Brain microvascular endothelial cell (primary cell): ENCODE measurements at regions not wholly inside any gene's neighbourhood (a gene's known extent, or its start where the extent isn't known, plus 50 kb on each side); places are given as distances from the start of the nearest gene placed in this dataset.

ENCODE experiments used
- DNase-seq: peaks from one replicate; pipeline ENCODE4 v3.0.0-alpha.2; 2020
- H3K27ac ChIP-seq: fragments of 250-450 bp; sonication (Bioruptor Pico); 2 replicates; pipeline ENCODE4 v1.5.1; 2020; ENCODE audit warnings: mild to moderate bottlenecking, moderate library complexity
- H3K27me3 ChIP-seq: fragments of 250-450 bp; sonication (Bioruptor Pico); replicated peaks from 2 replicates; pipeline ENCODE4 v1.5.1; 2020; ENCODE audit warnings: mild to moderate bottlenecking
- H3K36me3 ChIP-seq: fragments of 250-450 bp; sonication (Bioruptor Pico); replicated peaks from 2 replicates; pipeline ENCODE4 v1.5.1; 2020; ENCODE audit warnings: mild to moderate bottlenecking
- H3K4me3 ChIP-seq: 2 replicates; pipeline ENCODE4 v1.5.1; 2011; ENCODE audit warnings: low read depth, mild to moderate bottlenecking, control low read depth, low read length, moderate library complexity
- CTCF ChIP-seq: IDR thresholded peaks from 2 replicates; pipeline ENCODE4 v1.5.1; 2011; ENCODE audit warnings: low read depth, mild to moderate bottlenecking, moderate library complexity, low read length, control low read depth, inconsistent platforms; ENCODE audit errors: missing control alignments
- in situ Hi-C: cut with HindIII; loops from 2 replicates; pipeline ENCODE4 v1.10.0; 2017; ENCODE audit warnings: low sequenced_read_pairs, low pct_ligation_motif_present

- H3K27ac ChIP-seq = no peak overlapping the region
- TF ChIP-seq CTCF = no peak
- in situ Hi-C loops = no loop called here
- no peaks in the 10 kb centered on the region for H3K27me3 ChIP-seq
- no peak for DNase-seq
- no peaks in the 10 kb centered on the region for H3K36me3 ChIP-seq
- H3K4me3 ChIP-seq = no peak overlapping the region
These were observed 172.4 kb upstream of the CXCR4 start for GRCh38 chr2:136290326-136290725.

DNA sequence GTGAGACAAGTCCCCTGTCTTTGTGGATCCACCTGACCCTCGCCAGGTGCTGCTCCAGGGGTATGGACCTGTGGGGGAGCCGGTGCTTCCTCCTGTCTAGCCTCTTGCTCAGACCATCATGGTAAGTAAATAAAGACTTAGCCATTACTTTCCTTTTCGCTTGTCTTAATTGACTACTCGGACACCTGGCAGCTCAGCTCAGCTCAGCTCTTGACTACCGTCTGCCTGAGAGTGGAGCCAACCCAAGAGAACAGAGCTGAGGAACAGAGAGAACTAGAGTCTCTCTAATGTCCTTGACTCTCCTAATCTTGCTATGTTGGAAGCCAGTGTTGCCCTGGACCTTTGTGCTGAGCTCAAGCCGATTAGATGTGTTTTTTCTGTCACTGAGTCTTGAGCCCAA is 170.3 kb upstream of the CXCR4 start:
- DNase-seq = no peak
- Histone ChIP-seq H3K4me3 (no peak overlapping the region), H3K27me3 (no peaks in the 10 kb centered on the region), H3K27ac (no peak overlapping the region), H3K36me3 (no peaks in the 10 kb centered on the region)
- no peak for TF ChIP-seq CTCF
- in situ Hi-C loops = no loop called here

DNA sequence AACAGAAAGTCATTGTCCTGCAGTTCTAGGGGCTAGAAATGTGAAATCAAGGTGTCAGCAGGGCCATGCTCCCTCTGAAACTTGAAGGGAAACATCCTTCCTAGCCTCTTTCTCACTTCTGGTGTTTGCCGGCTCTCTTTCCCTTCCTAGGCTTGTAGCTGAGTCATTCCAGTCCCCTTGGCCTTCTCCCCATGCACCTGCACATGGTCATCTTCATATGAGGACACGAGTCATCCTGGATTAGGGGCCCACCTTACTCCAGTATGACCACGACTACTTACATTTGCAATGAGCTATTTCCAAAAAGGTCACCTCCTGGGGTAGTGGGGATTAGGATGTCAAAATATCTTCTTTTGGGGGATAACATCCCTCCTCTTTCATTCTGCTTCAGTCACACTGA is 168.5 kb upstream of the CXCR4 start:
- Histone ChIP-seq H3K27ac (no peak overlapping the region), H3K36me3 (no peaks in the 10 kb centered on the region), H3K4me3 (no peak overlapping the region), H3K27me3 (no peaks in the 10 kb centered on the region)
- no peak for DNase-seq
- no peak for TF ChIP-seq CTCF
- in situ Hi-C loops = no loop called here

DNA sequence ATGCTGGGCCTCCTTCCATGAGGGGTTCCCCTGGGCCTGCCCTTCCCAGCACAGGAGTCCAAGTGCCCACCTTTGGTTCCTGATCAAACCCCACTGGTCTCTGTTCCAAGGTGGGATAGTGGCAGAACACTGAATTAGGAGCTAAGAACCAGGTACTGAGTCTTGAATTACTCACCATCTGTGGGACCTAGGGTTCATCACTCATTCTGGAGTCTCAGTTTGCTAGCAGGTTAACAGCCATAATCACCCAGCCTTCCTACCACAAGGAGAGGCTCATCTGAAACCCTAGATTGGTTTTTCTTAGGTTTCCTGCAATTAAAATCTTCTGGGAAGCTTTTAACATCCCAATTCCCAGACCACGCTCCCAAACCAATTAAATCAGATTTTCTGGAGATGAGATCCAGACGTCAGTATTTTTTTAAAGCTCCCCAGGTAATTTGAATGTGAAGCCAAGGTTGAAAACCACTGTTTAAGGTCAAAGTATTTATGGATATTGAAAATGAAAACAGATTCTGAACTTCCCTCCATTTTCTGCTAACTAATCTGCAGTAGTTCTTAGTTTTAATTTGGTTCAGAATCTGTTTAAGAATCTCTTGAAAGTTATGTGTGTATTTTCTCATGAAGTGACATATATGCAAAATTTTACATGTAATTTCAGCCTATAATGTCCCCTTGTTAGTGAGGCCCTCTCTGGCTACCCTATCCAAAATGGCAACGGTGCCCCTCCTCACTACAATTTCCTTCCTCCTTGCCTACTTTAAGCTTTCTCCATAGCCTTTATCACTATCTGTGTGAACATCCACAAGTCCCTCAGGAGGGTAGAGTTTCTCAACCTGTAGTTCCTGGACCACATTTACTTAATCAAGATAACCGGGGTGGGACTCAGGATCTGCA is 166.5 kb upstream of the CXCR4 start:
- Histone ChIP-seq H3K36me3 (no peaks in the 10 kb centered on the region), H3K4me3 (no peak overlapping the region), H3K27ac (no peak overlapping the region), H3K27me3 (no peaks in the 10 kb centered on the region)
- TF ChIP-seq CTCF = no peak
- no peak for DNase-seq
- in situ Hi-C loops = no loop called here

DNA sequence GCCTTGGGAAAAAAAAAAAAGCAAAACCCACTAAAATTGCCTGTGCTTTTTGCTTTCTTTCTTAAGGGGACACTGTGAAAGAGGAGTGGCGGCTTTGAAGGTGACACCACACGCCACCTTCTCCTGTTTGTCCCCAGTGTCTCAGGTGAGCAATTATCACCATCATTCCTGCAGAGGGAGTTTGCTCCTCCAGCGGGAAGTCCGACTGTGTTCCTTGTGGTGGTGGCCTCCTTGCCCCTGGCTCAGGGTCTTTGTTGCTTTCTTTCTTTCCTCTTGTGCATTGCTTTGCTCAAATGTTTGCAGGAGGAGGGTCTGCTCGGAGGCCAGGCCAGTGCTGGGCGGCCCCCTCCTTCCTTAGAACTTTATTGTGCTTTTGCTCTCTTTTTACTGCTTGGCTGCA is 164.3 kb upstream of the CXCR4 start:
- in situ Hi-C loops = no loop called here
- Histone ChIP-seq H3K27ac (no peak overlapping the region), H3K27me3 (no peaks in the 10 kb centered on the region), H3K4me3 (no peak overlapping the region), H3K36me3 (no peaks in the 10 kb centered on the region)
- no peak for TF ChIP-seq CTCF
- DNase-seq = no peak
